NCI-H1092 treated with DMSO at 0.1 percent for 48 hours (cell line): ENCODE measurements at regions not wholly inside any gene's neighbourhood (a gene's known extent, or its start where the extent isn't known, plus 50 kb on each side); places are given as distances from the start of the nearest gene placed in this dataset.
A peak's percentile ranks its signal among the peaks of the same experiment; 100 is the strongest.
"Not testable (repeated sequence)": the region's sequence is repeated elsewhere in the genome, so short reads cannot be mapped to it uniquely, and the experiment has no call there.

ENCODE experiments used
- DNase-seq: peaks from one replicate; lab custom pipeline; 2025; lab: John Stamatoyannopoulos, UW

DNA sequence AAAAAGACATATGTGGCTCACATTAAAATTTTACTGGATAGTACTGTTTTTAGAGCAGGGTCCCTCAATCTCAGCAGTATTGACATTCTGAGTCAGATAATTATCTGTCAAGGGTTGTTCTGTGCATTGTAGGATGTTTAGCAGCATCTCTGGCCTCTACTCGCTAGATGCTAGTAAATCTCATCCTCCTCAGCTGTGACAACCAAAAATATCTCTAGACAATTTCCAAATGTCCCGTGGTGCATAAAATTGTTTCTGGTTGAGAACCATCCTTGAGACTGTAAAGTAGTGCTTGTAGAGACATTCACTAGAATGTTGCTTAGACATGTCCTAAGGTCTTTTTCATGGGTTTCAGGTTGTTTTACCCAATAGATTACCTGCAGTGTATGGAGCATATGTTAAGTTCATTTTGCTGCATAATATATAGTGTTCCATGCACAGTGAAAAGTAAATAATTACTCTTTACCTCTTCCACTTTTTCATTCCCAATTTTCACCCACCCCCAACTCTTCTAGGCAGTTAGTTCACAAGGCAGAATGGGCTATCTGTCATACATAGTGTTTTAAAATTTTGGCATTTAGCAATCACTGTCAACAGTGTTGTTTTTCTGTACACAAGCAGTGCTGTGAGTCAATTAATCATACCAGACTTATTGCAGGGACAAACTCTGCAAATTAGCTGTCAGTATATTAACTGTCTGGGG, 200.2 kb upstream of the SLC38A2 start:
- DNase-seq: no peak

DNA sequence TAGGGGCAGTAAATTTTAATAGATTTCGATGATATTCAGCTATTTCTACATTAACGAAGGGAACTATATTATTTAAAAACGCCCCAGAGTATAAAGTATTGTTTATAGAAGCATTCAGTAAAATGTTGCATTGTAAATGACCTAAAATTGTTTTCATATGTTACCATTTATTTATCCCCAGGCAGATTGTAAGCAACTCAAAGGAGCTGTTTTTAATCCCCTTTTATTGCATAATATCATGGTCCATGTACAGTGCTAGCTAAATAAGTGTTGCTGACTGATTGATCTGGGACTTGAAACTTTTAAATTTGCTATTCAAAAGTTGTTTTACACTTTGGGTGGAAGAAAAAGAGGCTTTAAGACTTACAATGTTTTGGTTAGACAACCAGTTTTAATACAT, 199.0 kb upstream of the SLC38A2 start:
- DNase-seq: no peak

DNA sequence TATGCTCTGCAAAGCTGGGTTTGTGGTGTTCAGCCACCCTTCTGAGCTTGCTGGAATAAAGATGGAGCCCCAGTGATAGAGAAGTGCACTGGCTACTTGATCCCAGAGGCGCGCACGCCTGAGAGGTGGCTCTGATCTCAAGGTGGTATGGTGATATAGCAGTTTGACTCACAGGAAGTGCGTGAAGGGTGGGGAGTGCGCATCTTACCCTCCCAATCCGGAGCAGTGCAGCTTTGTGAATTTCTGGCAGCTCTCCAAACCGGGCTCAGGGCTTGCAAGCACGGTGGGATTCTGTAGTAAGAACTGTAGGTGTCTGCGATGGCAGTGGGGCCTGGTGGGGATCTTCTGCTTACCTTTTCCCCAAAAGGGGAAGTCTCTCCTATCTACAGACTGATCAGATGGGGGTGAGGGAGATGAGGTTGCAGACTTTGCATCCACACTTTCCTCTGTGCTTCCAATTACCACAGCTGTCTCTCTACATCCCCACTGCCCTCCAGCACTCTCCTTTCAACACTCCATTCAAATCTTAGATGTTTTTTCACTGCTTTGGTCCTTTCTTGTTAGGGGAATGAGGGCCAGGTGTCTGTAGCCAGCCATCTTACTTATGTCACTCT, 197.4 kb upstream of the SLC38A2 start:
- no peak for DNase-seq

DNA sequence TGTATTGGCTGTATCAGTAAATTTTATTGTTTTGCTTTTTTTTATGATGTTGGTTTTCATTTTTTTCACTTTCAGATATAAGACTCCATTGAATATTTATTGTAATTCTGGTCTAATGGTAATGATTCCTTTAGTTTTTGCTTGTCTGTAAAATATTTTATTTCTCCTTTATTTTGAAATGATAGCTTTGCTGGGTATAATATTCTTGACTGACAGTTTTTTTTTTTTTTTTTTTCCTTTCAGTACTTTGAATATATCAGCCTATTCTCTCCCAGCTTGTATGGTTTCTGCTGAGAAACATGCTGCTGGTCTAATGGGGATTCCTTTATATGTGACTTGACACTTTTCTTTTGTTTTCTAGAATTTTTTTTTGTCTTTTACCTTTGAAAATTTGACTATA, 195.1 kb upstream of the SLC38A2 start:
- no peak for DNase-seq

DNA sequence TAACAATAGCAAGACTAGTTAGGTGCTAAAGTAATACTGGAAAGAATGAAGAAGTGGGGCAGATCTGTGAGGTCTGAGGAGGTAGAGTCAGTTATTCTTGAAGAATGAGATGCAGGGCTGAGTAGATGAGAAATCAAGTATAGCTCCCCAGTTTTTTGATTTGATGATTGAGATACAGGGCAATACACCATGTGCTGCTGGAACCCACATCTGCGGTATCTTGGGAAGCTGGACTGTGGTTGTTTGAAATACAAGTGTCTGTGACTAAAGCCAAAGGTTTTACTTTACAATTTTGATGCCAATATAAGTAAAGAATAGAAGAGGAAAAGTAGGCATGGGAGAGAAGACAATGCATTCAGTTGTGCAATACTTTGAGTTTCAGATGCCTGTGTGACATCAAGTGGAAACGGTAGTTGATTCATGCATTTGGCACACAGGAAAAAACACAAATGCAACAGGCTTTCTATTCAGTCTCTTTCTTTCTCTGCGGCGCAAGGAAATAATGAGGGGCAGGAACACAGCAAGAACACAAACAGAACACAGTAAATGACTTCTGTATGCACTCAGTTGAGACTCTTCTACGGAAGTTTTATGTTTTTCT, 190.2 kb upstream of the SLC38A2 start:
- DNase-seq: no peak

DNA sequence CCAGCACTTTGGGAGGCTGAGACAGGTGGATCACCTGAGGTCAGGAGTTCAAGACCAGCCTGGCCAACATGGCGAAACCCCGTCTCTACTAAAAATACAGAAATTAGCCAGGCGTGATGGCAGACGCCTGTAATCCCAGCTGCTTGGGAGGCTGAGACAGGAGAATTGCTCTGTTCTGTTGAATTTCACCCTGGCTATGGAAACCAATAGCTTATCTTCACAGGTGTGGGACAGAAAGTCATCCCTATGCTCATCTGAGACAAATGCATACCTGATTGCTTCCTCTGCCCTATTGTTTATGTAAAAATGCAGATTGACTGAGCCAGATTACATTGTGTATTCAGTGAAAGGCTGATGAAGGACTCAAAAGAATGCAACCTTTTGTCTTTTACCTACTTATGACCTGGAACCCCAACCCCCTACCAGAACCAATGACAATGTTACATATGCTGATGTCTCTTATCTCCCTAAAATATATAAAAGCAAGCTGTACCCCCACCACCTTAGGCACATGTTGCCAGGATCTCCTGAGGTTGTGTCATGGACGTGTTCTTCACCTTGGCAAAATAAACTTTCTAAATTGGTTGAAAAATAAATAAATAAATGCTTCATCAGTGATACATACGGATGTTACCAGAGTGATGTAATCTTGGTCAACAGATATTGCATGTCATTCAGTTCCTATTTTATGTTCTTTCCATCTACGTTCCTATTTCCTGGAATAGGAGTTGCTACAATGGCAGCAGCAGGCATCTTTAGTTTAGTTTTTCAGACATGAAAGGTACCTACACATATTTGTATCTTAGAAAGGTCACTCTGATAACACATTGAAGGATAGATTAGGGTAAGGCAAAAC, 189.4 kb upstream of the SLC38A2 start:
- not testable (repeated sequence) for DNase-seq

DNA sequence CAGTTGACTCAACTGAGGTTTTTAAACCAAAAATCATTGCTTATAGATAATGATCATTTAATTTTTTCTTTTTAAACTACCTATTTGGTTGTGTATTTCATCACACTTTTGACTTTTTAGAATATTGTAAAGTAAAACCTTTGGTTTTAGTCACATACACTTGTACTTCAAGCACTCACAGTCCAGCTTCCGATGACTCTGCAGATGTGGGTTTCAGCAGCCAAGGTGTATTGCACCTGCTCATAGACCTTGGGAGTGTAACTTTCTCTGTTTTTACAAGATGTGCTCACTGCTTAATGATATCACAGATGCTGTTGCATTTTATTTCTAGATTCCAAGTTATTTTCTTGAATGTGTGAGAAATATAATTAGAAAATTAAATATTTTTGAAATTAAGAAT, 188.3 kb upstream of the SLC38A2 start:
- no peak for DNase-seq

DNA sequence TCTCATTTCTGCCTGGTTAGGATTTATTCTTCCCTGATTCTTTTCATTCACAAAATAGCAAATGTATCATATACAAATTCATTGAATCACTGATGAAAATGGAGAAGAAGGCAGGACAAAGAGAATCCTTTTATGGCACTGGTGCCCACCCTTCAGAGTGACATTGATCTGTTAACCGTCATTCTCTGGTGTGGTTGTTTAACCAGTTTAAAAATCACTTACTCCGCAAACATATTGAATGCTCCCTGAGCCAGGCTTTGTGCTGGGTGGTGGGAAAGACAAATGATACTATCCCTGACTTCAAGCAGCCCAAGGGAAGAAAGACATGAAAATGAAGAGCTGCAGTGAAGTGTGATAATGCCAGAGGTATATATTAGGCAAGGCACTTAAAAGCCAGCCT, 187.5 kb upstream of the SLC38A2 start:
- peak; percentile 30 for DNase-seq

DNA sequence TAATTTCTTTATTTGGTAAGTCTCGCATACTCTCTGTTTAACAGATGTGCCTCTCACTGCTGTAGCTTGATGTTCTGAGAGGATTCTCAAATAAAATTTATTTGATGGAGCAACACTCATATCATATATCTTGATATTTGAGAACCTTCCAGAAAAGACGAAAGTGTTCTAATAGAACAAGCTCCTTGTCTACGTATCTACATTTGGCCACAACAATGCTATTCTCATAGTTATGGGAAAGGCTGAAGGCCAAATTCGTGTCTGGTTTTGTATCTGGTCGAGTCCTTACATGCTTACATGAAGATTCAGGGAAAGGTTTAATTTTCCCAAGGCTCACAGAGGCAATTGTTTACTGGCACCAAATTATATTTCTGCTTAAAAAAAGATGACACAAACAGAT, 186.7 kb upstream of the SLC38A2 start:
- DNase-seq: no peak

DNA sequence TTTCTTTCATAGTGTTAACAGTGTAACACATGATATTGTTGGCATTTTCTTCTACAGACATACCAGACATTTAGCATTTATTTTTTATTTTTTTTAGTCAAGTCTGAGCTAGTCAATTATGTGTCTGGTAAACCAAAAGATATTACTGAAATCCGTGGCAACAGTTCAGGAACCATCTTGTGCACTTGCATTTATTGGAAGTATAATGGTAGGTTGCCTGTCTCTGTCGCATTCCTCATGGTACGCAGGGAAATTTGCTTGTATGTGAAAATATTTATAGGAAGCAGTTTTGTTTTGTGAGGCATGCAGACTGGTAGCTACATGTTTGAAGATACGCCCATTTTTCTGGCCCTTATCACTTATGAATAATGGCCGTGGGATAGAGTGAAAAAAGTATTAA, 186.1 kb upstream of the SLC38A2 start:
- no peak for DNase-seq

DNA sequence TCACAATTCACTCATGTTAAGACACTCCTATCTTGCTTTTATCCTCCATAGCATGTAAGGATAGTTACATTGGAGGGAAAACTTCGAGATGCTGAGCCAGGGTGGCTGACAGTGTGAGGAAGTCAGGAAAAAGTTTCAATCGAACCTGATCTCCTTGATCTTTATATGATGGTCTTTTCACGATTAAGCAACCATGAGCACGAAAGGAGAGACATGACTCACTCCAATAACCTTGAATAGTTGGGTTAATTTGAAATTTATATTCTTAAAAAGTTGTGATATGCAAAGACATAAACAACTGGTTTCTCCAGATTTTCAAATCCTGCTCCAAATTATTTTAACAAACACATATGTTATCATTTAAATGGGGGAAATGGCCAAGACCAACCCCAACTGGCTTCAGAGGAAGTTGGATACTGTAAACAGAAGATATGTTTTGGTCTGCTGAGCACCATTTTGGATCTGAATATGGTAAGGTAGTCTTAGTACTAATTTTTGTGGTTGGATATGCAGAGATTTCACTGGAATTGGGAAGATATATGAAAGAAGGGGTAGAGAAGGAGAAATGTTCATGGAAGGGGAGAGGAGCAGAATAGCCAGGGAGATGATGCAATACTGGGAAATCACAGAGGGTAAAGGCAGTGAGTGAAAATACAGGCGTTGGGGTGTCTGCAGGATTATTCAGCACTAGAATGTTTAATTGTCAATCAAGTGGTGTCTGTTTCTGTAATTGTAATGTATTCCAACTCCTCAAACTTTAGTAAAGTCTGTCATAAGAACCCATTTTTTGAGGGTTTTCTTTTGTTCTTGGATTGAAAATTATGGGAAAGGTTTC, 185.2 kb upstream of the SLC38A2 start:
- DNase-seq: no peak

DNA sequence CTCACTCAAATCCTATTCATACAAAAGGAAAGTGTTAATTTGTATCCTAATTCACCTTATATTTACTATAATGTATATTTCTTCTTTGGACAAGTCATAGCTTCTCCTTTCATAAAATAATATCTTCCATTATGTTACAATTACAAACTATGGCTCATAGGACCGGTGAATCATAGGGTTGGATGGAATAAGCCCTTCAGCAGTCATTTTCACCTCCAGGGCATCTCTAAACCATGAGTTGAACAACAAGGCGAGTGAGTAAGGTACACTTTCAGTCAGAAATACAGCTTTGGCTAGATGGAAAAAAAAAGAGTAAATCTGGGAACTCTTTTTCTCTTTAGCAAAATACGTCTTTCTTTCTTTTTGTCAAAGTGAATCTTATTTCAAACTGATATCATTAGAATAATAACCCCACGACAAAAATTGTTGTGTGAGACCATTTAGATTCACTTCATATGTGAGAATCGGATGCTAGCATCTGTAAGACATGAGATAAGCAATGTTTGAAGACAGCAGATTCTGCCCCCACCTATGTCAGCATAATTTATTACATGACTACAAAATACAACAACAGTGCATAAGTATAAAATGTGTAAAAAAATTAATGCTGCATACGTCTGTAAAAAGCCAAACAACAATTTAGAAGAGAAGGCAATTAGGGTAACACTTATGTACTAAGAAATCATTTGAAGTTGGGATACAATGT, 184.4 kb upstream of the SLC38A2 start:
- DNase-seq: no peak

DNA sequence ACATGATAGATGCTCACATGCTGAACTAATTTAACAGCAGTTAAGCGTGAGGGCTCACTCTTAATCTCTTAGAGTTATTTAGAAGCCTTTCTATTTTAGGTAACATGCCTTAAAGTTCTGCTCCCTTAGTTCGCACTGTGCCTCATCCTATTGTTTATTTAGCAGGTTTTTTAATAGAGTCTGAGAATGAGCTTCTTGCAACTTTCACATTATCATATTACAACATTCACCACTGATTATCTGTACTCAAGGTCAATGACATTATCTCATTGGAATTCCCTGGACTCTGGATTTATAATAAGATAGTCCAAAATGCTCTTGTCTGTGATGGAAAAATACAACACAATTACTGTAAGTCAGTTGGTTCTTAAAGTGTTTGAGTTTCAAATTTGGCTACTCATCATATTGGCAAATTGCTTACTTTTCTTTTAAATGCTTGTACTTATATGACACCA, 183.6 kb upstream of the SLC38A2 start:
- no peak for DNase-seq

DNA sequence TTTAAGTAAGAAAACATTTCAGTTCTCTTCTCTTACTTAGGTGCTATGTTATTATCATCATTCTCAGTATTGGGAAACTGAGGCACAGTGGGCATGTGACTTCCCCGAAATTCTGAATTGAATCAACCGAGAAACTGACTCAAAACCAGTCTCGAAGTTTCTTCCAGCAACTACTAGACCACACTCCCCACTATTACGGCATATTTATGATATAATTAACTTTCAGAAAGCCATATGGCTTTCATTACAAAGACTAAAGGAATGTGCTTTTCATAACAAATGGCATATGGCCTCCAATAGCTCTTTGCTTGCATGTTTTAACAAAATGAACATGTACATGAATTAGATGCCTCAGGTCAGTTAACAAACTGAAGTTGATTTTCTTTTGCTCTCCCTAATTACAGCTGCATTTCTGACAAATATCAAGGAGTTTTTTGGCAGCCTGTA, 182.9 kb upstream of the SLC38A2 start:
- DNase-seq: no peak

DNA sequence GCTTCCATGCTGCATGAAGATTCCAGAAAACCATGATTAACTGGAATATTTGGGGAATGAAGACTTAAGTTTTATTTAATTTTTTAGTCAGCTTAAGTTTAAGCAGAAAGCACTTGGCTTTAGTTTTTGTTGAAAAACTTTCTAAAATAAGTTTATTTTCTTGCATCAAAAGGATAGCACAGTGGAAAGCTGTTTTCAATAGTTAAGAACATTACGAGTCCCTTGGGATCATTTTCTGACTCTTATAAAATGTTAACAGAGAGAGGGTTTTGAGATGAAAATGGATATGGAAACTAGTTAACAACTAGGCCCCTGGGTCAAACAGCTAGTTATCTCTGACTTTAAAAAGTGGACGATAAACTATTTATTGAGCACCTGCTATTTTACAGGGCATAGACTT, 181.9 kb upstream of the SLC38A2 start:
- DNase-seq: no peak

DNA sequence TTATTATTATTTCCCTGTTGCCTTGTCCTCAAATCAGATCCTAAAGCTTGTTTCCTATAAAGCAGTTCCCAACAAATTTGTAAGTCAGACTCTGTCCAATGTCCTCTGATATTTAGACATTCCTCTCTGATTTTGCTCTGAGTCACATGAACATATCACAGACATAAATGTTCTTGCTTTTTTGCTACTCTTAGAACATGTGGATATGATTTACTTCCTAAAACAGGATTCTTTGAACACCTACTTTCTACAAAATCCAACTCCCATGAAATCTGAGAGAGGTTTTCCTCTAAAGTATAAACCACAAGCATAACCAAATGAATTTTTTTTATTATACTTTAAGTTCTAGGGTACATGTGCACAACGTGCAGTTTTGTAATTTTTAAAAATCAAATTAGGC, 181.3 kb upstream of the SLC38A2 start:
- no peak for DNase-seq

DNA sequence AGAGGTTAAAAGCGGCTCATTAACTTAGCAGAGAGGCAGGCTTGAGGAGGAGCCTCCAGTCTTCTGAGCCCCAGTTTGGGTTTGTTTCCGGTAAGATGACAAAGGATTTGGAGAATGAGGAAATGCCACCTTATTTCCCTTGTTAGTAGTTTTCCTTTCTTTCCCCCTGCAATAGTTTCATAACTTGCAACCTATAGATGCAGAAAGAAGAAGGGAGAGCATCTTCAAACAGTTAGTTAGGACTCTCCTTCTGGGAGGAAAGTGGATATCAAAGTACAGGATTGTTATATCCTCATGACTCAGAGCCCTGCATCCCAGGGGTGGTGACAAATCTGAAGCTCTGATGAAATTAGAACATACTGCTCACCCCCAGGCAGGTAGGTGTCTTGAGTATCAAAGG, 180.7 kb upstream of the SLC38A2 start:
- no peak for DNase-seq

DNA sequence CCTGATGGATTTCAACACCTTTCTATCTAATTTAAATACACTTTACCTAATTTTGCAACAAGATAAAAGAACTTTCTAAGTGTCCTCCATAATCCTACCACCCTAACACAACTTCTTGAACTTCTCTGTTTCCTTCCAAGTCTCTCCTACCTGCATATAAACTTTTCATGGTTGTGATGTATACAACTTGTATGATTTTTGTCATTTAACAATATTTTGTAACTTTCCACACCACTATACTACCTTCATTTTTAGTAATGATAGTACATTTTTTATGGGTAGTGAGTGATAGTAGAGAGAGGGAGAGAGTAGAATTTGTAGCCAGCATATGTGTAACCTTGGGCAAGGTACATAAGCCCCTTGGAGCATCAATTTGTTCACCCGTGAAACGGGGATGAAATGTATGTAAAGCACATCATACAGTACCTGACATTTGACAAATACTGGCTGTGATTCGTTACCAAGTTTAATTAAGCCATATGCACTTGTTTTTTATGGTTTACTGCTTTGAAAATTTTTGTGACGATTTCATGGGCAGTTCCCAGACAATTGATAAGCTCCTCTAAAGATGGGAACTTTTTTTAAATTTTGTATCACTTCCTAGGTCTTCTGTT, 177.8 kb upstream of the SLC38A2 start:
- no peak for DNase-seq

DNA sequence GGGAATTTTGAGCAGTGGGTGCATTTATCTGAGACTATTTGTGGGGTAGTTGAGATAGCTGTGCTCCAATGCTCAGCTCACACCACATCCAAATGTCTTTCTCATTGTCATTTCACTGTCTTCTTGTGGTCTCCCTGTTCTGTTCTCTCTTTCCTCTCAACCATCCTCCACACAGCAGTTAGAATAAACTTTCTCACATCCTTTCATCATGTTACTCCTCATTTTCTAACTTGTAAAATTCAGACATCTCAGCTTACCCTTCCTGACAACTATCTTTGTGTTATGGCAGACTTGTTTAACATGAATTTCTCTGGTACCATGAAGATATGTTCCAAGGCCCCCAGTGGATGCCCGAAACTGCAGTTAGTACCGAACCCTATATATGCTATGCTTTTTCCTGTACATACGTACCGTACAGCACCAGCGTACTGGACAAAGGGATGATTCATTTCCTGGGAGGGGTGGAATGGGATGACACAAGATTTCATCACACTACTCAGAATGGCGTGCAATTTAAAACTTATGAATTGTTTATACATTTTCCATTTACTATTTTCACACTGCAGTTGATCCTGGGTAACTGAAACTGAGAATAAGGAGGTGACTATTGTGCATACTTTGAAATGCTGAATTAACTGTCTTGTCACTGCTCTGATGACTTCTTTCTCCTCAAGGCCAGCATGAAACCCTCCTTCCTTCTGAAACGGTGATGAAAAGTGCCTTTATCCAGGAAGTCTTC, 177.1 kb upstream of the SLC38A2 start:
- no peak for DNase-seq

DNA sequence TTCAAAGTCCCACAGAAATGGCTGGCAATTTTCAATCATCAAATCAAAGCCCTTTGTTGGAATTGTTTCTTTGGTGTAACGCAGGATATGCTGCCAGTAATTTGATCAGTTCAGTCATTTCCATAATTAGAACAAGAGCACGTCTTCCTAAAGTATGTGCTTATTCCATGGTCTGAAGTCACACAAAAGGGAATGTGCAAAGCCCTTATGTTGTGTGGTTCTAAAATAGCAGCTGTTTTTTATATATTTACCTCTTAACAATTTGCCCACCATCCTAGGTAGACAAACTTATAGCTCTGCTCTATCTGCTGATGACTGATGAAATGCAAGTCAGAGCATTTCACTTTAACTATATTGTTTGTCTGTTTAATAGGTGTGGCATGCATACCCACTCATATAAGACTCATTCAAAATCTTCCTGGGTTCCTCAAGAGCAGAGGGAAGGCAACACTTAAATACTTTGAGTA, 176.1 kb upstream of the SLC38A2 start:
- no peak for DNase-seq
